ENCODE measurements at regions not wholly inside any gene's neighbourhood (a gene's known extent, or its start where the extent isn't known, plus 50 kb on each side); places are given as distances from the start of the nearest gene placed in this dataset.

GRCh38 chr13:68050761-68051160 lies 820.6 kb upstream of the PCDH9 start:
- H3K36me3 ChIP-seq (ENCODE audit: control insufficient read depth, insufficient read depth, low read length): no peaks in the 10 kb centered on the region

GRCh38 chr13:68048802-68049359 lies 818.7 kb upstream of the PCDH9 start:
- H3K27me3 ChIP-seq (ENCODE audit: control insufficient read depth, insufficient read depth, low read length): no peaks in the 10 kb centered on the region
- ChIA-PET POLR2A (no interaction called here), CTCF (no interaction called here)
- DNase-seq (ENCODE audit: low read depth, low spot score) (no peak), ATAC-seq (no peak)
- no peaks in the 10 kb centered on the region for H3K9me3 ChIP-seq (ENCODE audit: control insufficient read depth, insufficient read depth, low read depth, low read length)
- H3K27ac ChIP-seq (ENCODE audit: low read length): no peak overlapping the region
- in situ Hi-C loops (cut with HindIII; ENCODE audit: low pct_unique_long_range_greater_than_20kb, low sequenced_read_pairs): no loop called here
- H3K36me3 ChIP-seq (ENCODE audit: control insufficient read depth, insufficient read depth, low read length): no peaks in the 10 kb centered on the region
- no TSS peak for BruUV-seq (replicated peaks)
- no peak for TF ChIP-seq REST (IDR thresholded peaks at IDR 0.05; ENCODE audit: insufficient read depth in 1 of 2, low read depth in 2 of 2, low read length in 1 of 2)
- no peak for TF ChIP-seq POLR2AphosphoS5 (IDR thresholded peaks at IDR 0.05; ENCODE audit: low read depth, low read length)
- TF ChIP-seq CTCF (IDR thresholded peaks at IDR 0.05): no peak
- no peak for TF ChIP-seq SIN3A (IDR thresholded peaks at IDR 0.05; ENCODE audit: borderline replicate concordance, insufficient read depth, low read depth, low read length)
- TF ChIP-seq TCF7L2 (IDR thresholded peaks at IDR 0.05; ENCODE audit: low read depth, low read length): no peak
- intact Hi-C loops (cut with micrococcal nuclease; ENCODE audit: unreplicated experiment): no loop called here
- no peak overlapping the region for H3K4me3 ChIP-seq (ENCODE audit: low read depth in 2 of 2, low read length in 2 of 2)
- H3K4me1 ChIP-seq (ENCODE audit: control insufficient read depth, insufficient read depth, low read length): no peaks in the 10 kb centered on the region

More at GRCh38 chr13:68050761-68051160, 820.6 kb upstream of the PCDH9 start:
- no peak for DNase-seq (ENCODE audit: low read depth, low spot score)
- in situ Hi-C loops (cut with HindIII; ENCODE audit: low pct_unique_long_range_greater_than_20kb, low sequenced_read_pairs) (no loop called here), intact Hi-C loops (cut with micrococcal nuclease; ENCODE audit: unreplicated experiment) (no loop called here)
- Histone ChIP-seq H3K4me1 (ENCODE audit: control insufficient read depth, insufficient read depth, low read length) (no peaks in the 10 kb centered on the region), H3K27ac (ENCODE audit: low read length) (no peak overlapping the region), H3K4me3 (ENCODE audit: low read depth in 2 of 2, low read length in 2 of 2) (no peak overlapping the region), H3K27me3 (ENCODE audit: control insufficient read depth, insufficient read depth, low read length) (no peaks in the 10 kb centered on the region), H3K9me3 (ENCODE audit: control insufficient read depth, insufficient read depth, low read depth, low read length) (no peaks in the 10 kb centered on the region)
- ChIA-PET POLR2A (no interaction called here), CTCF (no interaction called here)
- TF ChIP-seq SIN3A (IDR thresholded peaks at IDR 0.05; ENCODE audit: borderline replicate concordance, insufficient read depth, low read depth, low read length) (no peak), TCF7L2 (IDR thresholded peaks at IDR 0.05; ENCODE audit: low read depth, low read length) (no peak), POLR2AphosphoS5 (IDR thresholded peaks at IDR 0.05; ENCODE audit: low read depth, low read length) (no peak), CTCF (IDR thresholded peaks at IDR 0.05) (no peak), REST (IDR thresholded peaks at IDR 0.05; ENCODE audit: insufficient read depth in 1 of 2, low read depth in 2 of 2, low read length in 1 of 2) (no peak)
- ATAC-seq: no peak
- BruUV-seq (replicated peaks): no TSS peak
